CD4-positive, alpha-beta T cell treated with Interleukin-6 for 4 hours (primary cell): ENCODE measurements at regions not wholly inside any gene's neighbourhood (a gene's known extent, or its start where the extent isn't known, plus 50 kb on each side); places are given as distances from the start of the nearest gene placed in this dataset.
"Not testable (repeated sequence)": the region's sequence is repeated elsewhere in the genome, so short reads cannot be mapped to it uniquely, and the experiment has no call there.

Experiments
- DNase-seq: peaks from one replicate; pipeline ENCODE4 v3.0.0-alpha.2; 2020; ENCODE audit warnings: mixed read lengths

DNA sequence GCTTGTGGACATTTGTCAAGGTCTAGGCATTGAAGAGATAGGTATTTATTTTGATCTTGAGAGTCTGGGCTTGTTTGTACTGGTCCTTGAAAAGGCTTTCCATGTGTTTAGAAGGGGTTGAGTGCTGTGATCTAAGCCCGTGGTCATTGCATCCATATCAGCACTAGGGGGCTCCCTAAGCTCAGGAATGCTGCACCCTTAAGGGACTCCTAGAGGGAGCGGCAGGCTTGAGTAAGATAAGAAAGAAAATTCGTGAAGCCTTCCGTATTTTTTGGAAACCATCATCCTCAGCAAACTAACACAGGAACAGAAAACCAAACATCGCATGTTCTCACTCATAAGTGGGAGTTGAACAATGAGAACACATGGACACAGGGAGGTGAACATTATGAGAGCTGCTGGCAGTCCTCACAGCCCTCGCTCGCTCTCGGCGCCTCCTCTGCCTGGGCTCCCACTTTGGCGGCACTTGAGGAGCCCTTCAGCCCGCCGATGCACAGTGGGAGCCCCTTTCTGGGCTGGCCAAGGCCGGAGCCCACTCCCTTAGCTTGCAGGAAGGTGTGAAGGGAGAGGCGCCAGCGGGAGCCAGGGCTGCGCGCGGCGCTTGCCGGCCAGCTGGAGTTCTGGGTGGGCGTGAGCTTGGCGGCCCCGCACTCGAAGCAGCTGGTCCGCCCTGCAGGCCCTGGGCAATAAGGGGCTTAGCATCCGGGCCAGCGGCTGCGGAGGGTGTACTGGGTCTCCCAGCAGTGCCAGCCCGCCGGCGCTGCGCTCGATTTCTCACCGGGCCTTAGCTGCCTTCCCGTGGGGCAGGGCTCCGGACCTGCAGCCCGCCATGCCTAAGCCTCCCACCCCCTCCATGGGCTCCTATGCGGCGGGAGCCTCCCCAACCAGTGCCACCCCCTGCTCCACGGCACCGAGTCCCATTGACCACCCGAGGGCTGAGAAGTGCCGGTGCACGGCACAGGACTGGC lies 201.2 kb upstream of the PCDH18 start:
- DNase-seq: not testable (repeated sequence)

DNA sequence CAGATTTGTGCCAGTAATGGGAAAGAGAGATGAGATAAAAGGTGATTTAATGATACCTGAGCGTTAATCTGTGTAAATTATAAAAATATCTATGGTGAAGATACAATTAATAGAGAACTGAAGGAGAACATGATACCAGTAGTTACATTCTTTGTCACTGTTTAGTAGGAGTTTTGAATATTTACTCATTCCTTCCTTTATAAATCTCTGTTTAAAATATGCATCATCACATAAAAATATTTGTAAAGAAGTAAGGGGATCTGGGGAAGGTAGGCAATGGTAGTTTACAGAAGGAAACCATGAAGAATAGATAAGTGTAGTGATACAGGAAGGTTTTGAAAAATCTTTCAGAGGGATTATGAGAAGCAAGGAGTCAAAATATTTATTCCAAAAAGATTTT lies 190.6 kb upstream of the PCDH18 start:
- no peak for DNase-seq

DNA sequence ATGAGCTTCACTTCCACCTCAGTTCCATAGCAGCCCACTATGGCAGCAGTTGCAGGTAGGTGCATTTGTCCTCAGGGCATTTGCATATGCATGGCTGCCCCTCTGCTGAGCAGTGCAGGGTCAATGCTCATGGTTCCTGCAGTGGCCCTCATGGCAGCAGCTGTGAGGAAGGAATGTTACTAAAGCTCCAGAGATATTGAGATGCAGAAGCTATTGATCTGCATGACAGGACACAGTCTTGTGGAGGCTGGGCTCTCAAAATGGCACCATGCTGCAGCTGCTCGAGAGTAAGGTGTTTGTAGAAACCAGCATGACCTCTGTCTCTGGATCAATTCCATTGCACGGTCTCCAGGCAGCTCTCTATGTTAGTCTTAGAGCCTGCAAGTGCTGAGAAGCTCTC lies 179.2 kb upstream of the PCDH18 start:
- DNase-seq: no peak

DNA sequence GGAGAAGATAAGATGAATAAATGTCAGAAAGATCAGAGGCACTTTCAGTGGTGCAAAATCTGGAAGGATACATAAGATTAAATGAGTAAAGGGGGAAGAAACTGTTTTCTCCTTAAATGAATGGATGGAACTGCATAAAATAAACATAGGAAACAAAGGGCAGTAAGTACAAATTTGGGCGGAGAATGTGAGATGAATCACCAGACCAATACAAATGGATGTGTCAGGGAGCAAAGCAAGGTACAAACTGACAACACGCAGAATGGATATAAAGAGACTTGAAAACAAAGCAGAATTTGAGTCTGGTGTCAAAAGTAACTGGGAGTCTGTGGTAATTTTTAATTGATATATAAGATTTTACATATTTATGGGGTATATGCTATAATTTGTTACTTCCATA lies 175.3 kb upstream of the PCDH18 start:
- no peak for DNase-seq

DNA sequence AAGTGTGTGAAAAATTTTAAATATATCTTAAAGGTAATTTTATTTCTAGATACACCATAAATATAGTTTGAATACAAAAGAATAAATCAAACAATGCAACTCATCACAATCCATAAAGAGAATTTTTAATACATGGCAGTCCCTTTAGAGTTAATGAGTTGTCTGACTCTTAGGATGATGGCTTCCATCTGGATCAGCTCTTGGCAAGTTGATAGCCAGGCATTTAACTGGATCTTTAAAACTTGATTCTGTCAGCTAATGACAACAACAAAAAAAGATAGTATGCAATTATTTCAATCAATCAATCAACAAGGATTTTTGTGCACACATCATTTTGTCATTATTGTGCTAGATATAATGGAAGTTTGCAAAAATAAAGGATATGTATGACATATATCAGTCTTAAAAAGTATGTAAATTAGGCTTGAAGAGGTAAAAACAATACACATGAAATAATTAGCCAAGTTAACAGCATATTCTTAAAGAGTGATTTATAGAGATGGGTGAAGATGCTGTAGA lies 174.9 kb upstream of the PCDH18 start:
- DNase-seq: no peak

DNA sequence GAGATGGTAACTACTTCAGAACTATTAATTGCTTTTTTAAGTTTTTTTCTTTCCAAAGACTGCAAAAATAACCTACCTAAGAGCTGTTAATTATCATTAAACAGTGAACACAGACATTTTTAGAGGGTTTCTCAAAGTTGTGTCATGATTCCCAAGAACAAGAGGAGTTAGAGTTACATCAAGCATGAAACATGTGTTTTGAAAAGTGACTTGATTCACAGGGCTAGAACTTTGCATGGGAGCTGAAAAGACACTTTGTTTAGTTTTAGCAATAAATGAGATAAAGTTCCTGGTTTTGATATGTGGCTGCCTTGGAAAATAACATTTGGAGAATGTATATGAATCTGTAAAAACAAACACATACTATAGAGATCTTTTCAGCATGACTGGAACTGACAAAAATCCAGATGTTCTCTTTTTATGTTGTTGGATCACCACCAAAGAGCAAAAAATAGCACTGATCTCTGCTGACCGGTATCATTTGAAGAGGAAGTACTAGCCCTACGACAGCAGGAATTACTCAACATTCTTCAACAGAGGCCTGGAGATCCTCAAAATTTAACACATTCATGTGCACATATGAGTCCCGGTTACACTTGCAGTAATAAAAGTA lies 173.0 kb upstream of the PCDH18 start:
- no peak for DNase-seq

DNA sequence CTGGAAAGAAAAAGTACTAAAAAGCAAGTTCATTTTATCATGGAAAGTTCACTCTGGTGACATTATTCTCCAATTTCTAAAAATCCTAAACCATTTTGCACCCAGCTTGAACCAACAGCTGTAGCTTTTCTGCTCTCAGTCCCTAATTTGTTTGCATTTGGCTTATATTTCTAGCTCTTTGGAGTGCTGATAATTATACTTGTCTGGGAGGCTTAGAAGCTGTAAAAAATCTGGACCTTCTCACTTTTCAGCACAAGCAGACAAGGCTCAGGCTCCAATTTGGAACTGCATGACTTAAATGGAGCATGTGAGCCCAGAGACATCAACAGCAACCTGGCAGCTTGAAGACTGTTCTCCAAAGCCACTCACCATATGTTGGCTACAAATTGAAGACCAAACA lies 170.9 kb upstream of the PCDH18 start:
- DNase-seq: no peak

DNA sequence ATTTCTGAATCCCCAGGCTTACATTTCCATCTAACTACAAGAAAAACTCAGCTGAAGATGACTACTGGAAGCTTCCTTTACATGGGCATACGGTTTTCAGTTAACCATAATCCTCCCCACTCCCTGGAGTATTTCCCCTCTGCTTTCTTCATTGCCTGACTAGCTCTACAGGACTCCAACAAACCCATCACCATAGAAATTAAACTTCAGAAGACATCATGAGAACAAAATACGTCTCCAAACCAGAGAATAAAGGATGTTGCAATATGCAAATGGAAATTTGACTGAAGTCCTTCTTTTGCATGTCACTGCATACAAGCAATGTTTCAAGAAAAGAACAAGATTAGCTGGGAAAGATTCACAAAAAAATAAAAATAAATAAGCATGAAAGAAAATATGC lies 170.2 kb upstream of the PCDH18 start:
- no peak for DNase-seq

DNA sequence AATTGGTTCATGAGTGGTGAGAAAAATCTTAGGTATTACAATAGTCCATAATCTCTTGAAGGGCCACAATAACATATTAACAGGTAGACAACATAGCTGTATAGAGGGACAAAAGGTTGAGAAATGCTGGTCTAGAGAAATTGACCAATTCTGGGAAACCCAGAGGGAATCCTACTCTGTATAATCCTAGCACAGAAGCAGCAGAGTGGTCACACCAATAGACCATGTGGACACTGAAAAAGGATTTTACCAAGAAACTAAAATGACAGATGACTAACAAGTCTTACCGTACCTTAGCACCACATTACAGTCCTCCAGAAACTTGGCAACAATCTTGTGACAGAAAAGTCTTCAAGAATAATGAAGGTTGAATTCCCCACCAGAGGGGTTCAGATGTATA lies 169.1 kb upstream of the PCDH18 start:
- DNase-seq: no peak

DNA sequence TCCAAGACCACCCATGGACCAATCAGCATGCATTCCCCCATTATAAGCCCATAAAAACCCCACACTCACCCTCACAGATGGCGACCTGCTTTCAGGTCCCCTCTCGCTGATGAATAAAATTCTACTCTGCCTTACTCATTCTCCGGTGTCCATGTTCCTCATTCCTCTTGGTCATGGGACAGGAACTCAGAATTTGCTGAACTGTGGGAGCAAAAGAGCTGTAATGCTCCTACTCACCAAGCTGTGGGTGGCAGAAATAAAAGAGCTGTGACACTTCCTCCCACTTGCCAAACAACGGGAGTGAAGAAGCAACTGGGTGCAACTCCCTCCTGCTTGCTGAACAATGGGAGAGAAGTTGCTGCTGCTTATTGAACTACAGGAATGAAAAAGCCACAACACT lies 168.5 kb upstream of the PCDH18 start:
- no peak for DNase-seq

DNA sequence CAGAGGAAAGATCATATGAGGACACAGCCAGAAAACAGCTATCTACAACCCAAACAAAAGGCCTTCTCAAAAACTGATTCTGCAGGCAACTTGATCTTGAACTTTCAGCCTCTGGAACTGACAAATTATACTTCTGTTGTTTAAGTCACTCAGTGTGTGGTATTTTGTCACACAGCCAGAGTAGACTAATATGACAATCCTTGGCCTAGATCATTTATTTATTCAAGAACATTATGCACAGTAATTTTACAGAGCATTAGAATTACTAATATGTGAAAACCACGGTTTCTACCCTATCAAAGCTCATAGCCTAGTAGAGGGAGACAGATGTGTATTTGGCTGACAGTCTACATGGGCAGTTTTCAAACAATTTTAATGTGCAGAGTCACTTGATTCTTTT lies 167.8 kb upstream of the PCDH18 start:
- no peak for DNase-seq

DNA sequence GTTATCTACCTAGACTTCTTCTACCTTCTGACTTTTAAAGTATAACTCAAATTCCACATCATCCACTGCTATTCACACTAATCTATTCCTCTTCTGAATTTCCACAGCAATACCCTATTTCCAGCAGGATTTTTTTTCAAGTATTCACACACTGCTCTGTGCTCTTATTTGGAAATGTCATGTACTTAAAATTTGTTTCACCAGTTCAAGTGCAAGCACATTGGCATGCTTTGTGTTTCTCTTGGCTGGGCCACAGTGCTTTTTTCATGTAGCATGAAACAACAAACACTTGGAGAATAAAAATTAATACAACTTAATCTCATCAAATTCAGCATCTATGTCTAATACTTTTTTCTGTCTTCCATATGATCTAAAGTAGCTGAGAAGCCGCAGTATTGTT lies 161.8 kb upstream of the PCDH18 start:
- no peak for DNase-seq

DNA sequence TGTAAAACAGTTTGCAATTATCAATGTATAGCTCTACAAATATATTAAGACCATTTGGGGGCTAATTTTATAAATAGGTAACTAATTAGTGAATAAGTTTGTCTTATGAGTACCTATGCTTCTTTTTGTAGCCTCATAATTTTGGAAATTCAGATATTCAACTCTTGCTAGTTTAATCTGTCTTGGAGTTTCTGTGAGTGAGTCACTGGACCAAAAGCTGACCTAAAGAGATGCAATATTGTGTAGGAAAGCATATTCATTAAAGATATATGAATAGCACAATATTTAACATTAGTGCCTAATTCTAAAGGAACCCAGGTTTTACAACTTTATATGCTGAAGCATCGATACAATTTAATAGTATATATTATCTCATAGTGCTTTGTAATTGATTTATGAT lies 161.3 kb upstream of the PCDH18 start:
- no peak for DNase-seq

DNA sequence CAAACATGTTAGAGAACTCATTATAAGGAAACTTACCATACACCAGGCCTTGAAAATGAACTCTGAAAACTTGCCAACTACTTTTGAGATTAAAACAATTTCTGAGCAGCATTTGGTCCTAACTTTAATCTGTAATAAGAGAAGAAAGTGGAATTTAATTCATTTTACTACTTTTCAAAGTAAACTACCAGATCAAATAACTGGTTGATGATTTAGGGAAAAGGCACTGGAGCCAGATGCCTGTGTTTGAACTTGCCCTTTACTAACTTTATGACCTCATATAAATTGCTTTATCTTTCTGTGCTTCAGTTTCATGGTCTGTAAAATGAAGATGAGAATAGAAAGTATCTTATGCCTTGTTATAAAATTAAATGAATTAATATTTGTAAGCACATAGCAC lies 159.9 kb upstream of the PCDH18 start:
- DNase-seq: no peak

DNA sequence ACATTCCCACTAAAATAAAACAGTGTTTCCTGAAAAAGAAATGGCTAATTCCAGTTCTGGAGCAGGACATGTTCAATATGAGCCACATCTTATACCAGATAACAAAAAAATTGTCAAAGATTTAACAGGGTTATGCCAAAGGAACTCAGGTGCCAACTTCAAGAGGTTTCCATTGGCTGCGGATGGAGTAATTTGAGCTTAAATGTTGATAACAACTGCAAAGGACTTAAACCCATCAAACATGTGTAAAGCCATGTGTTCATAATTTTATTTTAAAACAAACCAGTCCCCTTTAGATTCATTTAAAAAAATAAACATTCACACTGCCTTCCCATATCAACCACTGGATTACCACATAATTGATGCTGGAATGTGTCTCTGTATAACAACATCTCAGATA lies 156.4 kb upstream of the PCDH18 start:
- no peak for DNase-seq

DNA sequence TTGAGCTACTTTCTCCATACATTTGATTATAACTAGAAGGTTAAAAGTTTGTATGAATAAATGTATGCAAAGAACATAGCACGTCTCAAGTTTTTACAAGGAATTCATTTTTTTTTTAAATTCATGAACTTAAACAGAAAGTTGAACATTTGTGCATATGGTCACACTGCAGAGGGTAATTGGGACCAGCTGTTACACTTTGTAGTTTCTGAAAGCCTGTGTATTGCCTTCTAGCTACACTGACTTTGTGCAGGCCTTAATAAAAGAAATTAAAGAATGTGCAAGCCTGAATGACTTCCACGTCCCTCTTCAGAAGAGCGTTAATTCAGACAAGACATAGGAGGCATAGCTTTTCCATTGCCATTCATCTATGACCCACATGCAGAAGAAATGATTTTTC lies 153.1 kb upstream of the PCDH18 start:
- DNase-seq: no peak

DNA sequence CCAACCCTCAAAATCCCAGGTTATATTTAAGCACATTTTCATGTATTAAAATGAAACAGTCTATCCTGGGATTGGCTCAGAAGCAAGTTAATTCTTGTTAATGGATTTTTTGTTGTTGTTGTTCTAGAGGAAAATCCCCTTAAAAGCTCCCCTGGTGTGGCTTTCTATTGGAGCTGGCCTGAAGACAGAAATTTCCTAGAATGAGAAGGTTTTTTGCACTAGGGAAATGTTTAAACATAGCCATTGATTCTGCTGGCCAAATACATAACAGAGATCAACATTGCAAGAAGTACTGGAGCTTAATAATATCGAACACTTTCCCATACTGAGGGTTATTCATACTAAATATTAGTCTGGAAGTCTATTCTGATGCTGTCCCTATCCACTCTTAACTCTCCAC lies 148.8 kb upstream of the PCDH18 start:
- DNase-seq: no peak

DNA sequence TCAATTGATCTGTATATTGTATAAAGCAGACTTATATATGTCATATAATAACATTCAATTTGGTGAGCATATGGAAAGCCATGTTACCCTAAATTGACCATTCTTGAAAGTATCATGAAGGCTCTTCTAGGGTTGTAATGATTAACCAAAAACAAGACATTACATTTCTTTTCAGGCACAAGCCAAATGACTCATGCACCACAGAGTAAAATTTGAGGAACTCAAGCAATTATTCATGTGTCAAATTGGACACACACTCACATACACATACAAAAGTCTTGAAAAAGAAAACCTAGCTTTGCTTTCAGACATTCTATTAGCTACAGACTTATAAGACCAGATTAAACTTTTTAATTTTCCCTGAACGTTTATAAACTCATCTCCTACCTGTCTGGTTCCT lies 146.5 kb upstream of the PCDH18 start:
- no peak for DNase-seq

DNA sequence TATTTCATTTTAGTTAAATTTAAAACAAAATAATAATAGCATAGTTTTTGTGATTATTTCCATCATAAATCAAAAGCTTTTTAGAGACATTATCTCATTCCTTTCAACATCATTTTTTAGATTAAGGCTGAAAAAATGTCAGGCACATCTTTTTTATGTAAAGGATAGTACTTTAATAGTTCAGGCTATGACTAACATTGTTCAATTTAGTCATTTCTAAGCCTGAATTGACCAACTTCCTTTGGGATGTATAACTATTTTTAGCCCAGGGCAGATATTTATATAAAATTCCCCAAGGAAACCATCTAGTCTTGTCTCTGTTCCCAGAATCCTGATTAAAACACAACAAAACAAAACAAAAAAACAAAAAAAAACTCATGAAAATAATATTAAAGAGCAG lies 145.6 kb upstream of the PCDH18 start:
- DNase-seq: no peak

DNA sequence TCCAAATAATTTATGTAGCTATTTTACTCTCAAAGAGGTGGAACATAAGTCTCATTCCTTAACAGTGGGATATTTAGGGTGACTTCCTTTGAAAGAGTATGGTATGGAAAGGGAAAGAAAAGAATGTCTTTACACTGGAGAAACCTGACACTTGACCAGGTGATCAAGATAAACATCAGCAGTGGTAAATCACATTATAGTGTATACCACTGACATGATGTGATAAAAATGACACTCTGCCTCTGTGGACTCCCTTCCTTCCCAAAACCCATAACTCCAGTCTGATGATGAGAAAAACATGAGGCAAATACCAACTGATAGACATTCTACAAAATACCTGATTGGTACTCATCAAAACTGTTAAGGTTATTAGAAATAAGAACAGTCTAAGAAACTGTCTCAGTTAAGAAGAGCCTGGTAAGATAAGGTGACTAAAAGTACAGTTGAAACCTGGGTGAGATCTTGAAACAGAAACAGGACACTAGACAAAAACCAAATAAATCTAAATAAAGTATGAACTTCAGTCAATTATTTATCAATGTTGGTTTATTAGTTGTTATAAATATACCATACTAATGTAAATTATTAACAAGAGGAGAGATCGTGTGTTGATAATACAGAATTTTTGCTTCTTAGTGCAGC lies 144.2 kb upstream of the PCDH18 start:
- DNase-seq: no peak

DNA sequence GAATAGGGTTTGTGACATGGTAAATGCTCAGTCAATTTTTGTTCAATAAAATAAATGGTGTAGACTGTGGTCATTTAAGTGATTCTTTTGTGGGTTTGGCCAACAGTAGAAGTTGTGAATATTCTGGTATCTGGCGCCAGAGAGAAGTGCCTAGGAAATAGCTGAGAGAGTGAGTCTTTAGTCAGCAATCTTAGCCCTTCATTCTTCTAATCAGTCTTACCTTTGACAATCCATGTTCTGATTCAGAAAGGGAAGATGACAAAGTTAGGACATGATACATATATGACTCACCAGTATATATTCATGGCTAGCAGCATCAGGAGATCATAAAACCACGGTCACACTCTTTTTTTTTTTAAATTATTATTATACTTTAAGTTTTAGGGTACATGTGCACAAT lies 141.8 kb upstream of the PCDH18 start:
- no peak for DNase-seq

DNA sequence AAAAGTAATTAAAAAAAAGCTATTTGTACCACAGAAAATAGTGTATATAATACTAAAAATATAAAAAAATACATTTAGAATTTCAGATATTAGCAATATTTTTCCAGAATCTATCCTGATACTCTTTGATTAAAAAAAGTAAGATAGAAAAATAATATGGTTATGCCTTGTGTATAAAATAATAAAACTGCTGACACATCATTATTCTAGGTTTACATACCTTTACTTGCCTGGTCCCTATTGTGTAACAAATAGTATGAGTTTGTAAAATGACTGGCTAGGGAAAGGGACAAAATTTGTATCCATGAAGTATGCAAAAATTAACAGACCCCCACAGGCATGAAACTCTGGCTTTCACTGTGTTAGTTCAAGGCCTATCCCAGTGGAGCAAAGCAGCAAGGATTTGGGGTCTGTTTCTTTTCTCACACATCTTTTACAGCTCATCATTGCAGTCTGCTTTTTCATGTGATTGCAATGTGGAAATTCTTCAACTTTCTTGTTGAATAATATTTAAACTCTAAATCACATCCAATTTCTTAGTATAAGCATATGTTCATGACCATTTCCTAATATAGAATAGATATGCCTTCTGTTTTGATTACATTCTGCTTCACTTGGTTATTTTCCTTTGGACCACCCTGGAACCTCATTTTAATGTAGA lies 136.7 kb upstream of the PCDH18 start:
- no peak for DNase-seq

DNA sequence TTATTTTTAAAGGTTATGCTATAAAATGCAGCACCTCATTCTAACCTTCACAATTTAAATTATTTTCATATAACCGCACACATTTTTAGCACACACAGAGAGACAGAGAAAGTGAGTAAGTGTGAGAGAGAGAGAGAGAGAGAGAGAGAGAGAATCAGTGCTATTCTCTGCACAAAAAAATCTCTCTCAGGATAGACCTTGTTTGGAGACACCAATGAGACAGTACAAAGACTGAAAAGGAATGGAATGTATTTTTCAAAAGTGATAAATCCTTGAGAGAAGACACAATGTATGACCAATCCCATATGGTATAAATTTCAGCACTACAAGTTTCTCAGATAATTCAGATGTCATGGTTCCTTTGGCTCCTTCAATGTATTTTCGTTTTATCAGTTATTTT lies 132.1 kb upstream of the PCDH18 start:
- no peak for DNase-seq

DNA sequence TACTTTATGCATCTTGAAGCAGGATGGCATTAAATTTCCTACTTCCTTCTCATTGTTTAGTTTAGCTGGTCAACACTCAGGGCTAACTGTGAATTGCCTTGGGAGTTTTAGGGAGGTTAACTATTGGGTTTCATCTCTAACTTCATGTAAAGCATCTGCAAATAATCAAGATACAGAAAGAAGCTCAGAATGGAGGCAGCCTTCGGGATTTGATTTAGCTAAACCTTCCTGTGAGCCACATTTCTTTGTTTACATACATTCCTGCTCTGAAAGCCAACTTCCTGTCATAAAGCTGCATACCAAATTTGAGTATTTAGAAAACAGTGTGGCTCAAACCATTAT lies 131.7 kb upstream of the PCDH18 start:
- no peak for DNase-seq
